ENCODE measurements at regions not wholly inside any gene's neighbourhood (a gene's known extent, or its start where the extent isn't known, plus 50 kb on each side); places are given as distances from the start of the nearest gene placed in this dataset.

DNA sequence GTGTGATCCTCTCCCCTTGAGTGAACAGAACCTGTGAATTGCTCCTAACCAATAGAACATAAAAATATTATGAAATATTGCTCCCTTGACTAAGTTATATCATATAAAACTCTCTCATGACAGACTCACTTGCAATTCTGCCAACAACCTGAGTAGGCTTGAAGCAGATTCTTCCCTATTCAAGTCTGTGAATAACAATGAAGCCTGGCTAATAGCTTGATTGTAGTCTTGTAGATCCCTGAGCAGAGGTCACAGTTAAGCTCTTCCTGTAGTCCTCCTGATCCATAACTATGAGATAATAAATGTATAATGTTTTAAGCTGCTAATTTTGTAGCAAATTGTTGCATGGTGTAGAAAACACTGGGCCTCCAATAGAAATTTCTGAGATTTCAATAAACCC, 540.1 kb upstream of the TENM4 start:
- Histone ChIP-seq H3K9me2 (replicated peaks; ENCODE audit: low read length) (no peaks in the 10 kb centered on the region), H3K27ac (ENCODE audit: low read length) (no peak overlapping the region), H3K36me3 (ENCODE audit: low read depth, low read length) (no peaks in the 10 kb centered on the region), H3K9me3 (ENCODE audit: low read length) (peaks cover 14% of the 10 kb centered on the region; the same call in 1 of the 2 replicates), H3F3A (ENCODE audit: low read length, unreplicated experiment) (no peaks in the 10 kb centered on the region), H3K4me3 (ENCODE audit: low read length) (no peak overlapping the region), H3K79me2 (ENCODE audit: low read length) (no peaks in the 10 kb centered on the region), H3K4me1 (ENCODE audit: insufficient read depth, low read length) (no peaks in the 10 kb centered on the region), H3K27me3 (ENCODE audit: low read length) (no peaks in the 10 kb centered on the region), H4K20me1 (ENCODE audit: low read length) (no peaks in the 10 kb centered on the region), H3K9ac (ENCODE audit: low read length) (no peak overlapping the region), H2AFZ (ENCODE audit: low read length) (no peak overlapping the region), H3K4me2 (ENCODE audit: low read length) (no peak overlapping the region)
- ChIA-PET POLR2A (ENCODE audit: unreplicated experiment) (no interaction called here), CTCF (no interaction called here)
- no peak for TF ChIP-seq EZH2 (IDR thresholded peaks at IDR 0.05; ENCODE audit: low read length, unreplicated experiment)
- no peak for TF ChIP-seq EZH2phosphoT487 (IDR thresholded peaks at IDR 0.05; ENCODE audit: borderline replicate concordance, low read length)
- TF ChIP-seq, protein P1, sequence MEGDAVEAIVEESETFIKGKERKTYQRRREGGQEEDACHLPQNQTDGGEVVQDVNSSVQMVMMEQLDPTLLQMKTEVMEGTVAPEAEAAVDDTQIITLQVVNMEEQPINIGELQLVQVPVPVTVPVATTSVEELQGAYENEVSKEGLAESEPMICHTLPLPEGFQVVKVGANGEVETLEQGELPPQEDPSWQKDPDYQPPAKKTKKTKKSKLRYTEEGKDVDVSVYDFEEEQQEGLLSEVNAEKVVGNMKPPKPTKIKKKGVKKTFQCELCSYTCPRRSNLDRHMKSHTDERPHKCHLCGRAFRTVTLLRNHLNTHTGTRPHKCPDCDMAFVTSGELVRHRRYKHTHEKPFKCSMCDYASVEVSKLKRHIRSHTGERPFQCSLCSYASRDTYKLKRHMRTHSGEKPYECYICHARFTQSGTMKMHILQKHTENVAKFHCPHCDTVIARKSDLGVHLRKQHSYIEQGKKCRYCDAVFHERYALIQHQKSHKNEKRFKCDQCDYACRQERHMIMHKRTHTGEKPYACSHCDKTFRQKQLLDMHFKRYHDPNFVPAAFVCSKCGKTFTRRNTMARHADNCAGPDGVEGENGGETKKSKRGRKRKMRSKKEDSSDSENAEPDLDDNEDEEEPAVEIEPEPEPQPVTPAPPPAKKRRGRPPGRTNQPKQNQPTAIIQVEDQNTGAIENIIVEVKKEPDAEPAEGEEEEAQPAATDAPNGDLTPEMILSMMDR (conservative IDR thresholded peaks at IDR 0.05; ENCODE audit: low read depth, low read length), result no peak
- intact Hi-C loops (cut with micrococcal nuclease), result no loop called here
- no peak for DNase-seq
- ATAC-seq, result no peak
- no TSS peak for BruUV-seq (replicated peaks)

DNA sequence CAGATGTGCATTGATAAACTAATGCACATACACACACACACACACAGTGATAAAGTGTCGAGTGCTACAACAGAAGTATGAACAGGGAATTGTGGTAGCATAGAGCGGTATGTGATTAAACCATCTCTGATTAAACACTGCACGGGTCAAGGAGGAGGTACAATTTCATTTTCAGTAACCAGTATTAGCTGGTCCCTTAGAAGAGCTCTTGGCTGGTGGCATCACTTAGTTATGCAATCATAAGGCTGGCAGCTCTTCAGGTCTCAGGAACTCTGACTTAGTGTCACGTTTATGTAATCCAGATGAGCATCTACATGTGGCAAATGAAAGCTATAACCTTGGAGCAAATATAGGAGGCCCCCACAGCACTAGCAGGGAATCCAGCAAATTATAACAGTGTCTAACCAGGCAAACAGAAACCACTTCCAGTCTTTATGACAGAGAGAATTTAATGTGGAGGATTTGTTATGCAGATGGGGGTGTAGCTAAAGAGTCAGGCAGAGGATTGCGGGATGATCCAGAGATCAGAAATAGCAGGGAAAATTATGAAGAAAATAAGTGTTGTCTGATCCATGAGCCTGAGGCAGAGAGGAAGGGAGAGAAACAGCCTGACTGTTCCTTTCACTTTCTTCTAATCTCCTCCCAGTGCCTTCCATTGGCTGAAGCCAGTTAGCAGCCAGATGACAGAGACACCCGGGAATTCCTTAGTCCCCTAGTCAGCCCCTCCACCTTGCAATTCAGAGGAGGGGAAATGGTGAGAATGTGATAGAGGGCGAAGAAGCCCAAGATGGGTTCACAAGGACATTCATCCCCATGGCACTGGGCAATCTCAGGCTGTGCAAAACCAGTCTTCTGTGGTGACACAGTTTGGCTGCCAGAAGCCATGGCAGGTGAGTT, 533.1 kb upstream of the TENM4 start:
- H3K79me2 ChIP-seq (ENCODE audit: low read length), result no peaks in the 10 kb centered on the region
- no peaks in the 10 kb centered on the region for H3K9me2 ChIP-seq (replicated peaks; ENCODE audit: low read length)
- 0 out of 2 replicates have a peak, but pooled peaks cover 7% of the 10 kb centered on the region for H3K9me3 ChIP-seq (ENCODE audit: low read length)
- no peak overlapping the region for H3K4me3 ChIP-seq (ENCODE audit: low read length)
- no peak overlapping the region for H3K9ac ChIP-seq (ENCODE audit: low read length)
- no peaks in the 10 kb centered on the region for H3K36me3 ChIP-seq (ENCODE audit: low read depth, low read length)
- no peak for DNase-seq
- H3K4me2 ChIP-seq (ENCODE audit: low read length), result 0 out of 2 replicates have a peak overlapping the region, but pooled peaks have one; percentile 7
- no peak overlapping the region for H3K27ac ChIP-seq (ENCODE audit: low read length)
- H3K4me1 ChIP-seq (ENCODE audit: insufficient read depth, low read length), result no peaks in the 10 kb centered on the region
- no peaks in the 10 kb centered on the region for H3F3A ChIP-seq (ENCODE audit: low read length, unreplicated experiment)
- TF ChIP-seq EZH2phosphoT487 (IDR thresholded peaks at IDR 0.05; ENCODE audit: borderline replicate concordance, low read length), result no peak
- TF ChIP-seq, protein P1 (conservative IDR thresholded peaks at IDR 0.05; ENCODE audit: low read depth, low read length), result no peak
- TF ChIP-seq EZH2 (IDR thresholded peaks at IDR 0.05; ENCODE audit: low read length, unreplicated experiment), result no peak
- no peak overlapping the region for H2AFZ ChIP-seq (ENCODE audit: low read length)
- CTCF ChIA-PET, result no interaction called here
- ATAC-seq, result no peak
- POLR2A ChIA-PET (ENCODE audit: unreplicated experiment), result no interaction called here
- no peaks in the 10 kb centered on the region for H3K27me3 ChIP-seq (ENCODE audit: low read length)
- BruUV-seq (replicated peaks), result no TSS peak
- H4K20me1 ChIP-seq (ENCODE audit: low read length), result no peaks in the 10 kb centered on the region
- intact Hi-C loops (cut with micrococcal nuclease), result no loop called here

DNA sequence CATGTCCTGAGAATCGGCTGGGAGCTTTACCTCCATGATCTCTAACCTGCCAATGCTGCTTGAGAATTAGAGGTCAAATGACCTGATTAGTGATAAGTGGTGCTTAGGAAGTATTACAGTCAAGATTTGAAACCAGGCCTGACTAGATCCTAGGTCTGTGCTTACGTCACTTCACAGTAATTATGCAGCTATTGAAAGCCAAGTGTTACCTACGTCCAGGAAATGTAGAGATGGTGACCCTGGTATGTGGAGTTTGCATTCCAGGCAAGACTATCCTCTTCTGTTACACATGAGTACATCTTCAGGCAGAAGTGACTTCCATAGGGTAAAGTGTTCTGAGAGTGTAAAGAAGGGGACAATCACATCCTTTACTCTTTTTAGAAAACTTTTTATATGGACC, 530.4 kb upstream of the TENM4 start:
- Histone ChIP-seq H3K4me2 (ENCODE audit: low read length) (no peak overlapping the region), H3K27me3 (ENCODE audit: low read length) (no peaks in the 10 kb centered on the region), H2AFZ (ENCODE audit: low read length) (no peak overlapping the region), H3K79me2 (ENCODE audit: low read length) (no peaks in the 10 kb centered on the region), H3K4me1 (ENCODE audit: insufficient read depth, low read length) (no peaks in the 10 kb centered on the region), H4K20me1 (ENCODE audit: low read length) (no peaks in the 10 kb centered on the region), H3K9ac (ENCODE audit: low read length) (no peak overlapping the region), H3K9me2 (replicated peaks; ENCODE audit: low read length) (no peaks in the 10 kb centered on the region), H3K27ac (ENCODE audit: low read length) (no peak overlapping the region), H3K4me3 (ENCODE audit: low read length) (no peak overlapping the region), H3K36me3 (ENCODE audit: low read depth, low read length) (no peaks in the 10 kb centered on the region), H3F3A (ENCODE audit: low read length, unreplicated experiment) (no peaks in the 10 kb centered on the region), H3K9me3 (ENCODE audit: low read length) (0 out of 2 replicates have a peak, but pooled peaks cover 4% of the 10 kb centered on the region)
- ChIA-PET CTCF (no interaction called here), POLR2A (ENCODE audit: unreplicated experiment) (no interaction called here)
- TF ChIP-seq EZH2phosphoT487 (IDR thresholded peaks at IDR 0.05; ENCODE audit: borderline replicate concordance, low read length) (no peak), EZH2 (IDR thresholded peaks at IDR 0.05; ENCODE audit: low read length, unreplicated experiment) (no peak)
- TF ChIP-seq, protein P1 (conservative IDR thresholded peaks at IDR 0.05; ENCODE audit: low read depth, low read length), result no peak
- BruUV-seq (replicated peaks), result no TSS peak
- ATAC-seq (no peak), DNase-seq (no peak)
- intact Hi-C loops (cut with micrococcal nuclease), result no loop called here

Data from PC-3 (cell line).